ENCODE measurements at regions not wholly inside any gene's neighbourhood (a gene's known extent, or its start where the extent isn't known, plus 50 kb on each side); places are given as distances from the start of the nearest gene placed in this dataset.

GRCh38 chr7:109930049-109930448, 1160.9 kb upstream of the LRRN3 start:
- no peak for DNase-seq (ENCODE audit: low spot score)

DNA sequence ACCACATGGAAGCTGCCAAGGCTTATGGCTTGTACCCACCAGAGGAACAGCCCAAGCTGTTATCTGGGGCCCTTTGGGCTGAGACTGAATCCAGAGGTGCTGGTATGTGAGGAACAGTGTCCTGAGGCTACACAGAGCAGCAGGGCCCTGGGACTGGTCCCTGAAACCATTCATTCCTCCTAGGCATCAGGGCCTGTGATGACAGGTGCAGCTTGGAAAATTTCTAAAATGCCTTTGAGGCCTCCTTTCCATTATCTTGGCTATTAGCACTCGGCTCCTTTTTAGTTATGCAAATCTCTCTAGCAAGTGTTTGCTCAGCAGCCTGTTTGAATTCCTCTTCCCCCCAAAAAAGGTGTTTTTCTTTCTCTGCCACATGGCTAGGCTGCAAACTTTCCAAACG, 1151.7 kb upstream of the LRRN3 start:
- no peak for DNase-seq (ENCODE audit: low spot score)

DNA sequence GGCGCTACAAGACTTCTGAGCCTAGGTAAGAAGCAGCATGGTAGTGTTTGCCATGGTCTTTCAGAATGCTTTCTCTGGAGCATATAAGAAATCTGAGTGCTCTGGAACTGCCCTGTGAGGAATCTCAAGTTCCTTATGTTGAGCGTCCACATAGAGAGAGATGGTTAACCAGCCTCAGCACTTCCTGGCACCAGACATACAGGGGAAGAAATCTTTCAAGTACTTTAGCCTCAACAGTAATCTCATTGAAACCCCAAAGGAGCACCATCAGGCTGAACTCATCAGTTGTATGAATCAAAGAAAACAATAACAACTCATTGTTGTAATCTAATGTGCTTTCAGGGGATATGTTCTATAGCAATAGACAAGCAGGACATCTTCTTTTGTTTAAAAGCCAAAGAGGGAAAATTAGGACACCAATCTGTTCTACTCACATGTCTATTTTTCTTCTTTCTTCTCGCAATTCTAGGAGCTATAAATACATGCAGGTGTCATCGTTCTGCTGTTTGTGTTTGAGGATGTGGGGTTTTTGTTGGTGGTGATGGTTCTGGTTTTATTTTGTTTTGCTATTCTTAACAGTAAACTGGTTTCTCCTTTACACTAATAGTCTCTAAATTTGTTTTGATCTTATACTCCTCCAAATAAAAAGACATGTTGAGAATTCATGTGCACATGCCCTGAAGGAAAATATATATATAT, 1145.0 kb upstream of the LRRN3 start:
- no peak for DNase-seq (ENCODE audit: low spot score)

- no peak for DNase-seq (ENCODE audit: low spot score)
Observed at GRCh38 chr7:109950256-109950655, 1140.7 kb upstream of the LRRN3 start.

DNA sequence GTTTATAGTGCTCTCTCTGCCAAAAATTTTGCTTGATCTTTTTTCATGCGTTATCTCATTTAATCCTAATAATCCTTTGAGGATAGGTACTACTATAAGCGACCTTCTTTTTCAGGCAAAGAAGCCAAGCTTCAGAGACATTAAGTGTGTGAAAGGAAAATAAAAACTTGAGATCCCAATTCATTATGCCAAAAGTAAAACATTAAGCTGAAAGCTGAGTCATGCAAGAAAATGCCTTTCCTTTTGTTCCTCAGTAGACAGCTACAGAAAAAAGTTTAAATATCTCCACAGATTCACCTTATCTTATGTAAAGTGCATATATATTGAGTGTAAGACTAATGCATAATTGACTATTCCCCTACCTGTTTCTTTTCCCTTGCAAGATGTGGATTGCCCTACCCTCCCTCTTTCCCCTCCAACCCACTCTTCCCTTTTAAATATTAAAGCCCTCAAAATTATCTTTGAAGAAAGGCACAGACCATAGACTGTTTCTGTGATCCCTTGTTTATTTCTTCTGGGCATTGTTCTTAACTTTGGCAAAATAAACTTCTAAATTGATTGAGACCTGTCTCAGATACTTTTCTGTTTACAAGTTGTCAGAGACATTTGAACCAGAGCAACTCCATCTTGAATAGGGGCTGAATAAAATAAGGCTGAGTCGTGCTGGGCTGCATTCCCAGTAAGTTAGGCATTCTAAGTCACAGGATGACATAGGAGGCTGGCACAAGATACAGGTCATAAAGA, 1139.9 kb upstream of the LRRN3 start:
- DNase-seq (ENCODE audit: low spot score): no peak

GRCh38 chr7:109951565-109951928, 1139.4 kb upstream of the LRRN3 start:
- no peak for DNase-seq (ENCODE audit: low spot score)

GRCh38 chr7:109955986-109956385, 1134.9 kb upstream of the LRRN3 start:
- no peak for DNase-seq (ENCODE audit: low spot score)

DNA sequence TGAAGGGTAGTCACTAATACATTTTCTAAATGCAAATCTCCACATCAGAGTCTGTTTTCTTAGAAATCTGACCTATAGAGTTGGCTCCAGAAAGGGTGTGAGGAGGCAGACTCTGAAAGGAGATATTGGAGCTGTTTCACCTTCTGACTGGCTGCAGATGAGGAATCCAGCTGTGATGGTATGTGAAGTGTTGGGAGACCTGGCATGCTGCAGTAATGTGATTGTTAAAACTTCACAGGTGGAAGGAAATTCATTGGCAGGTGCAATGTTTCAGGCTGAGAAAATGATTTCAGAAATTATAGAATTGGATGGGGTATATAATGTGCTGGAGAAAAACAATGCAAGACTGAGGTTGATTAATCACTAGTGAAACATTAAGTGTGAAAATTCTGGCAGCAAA, 1134.0 kb upstream of the LRRN3 start:
- no peak for DNase-seq (ENCODE audit: low spot score)

GRCh38 chr7:109963741-109964140, 1127.2 kb upstream of the LRRN3 start:
- DNase-seq (ENCODE audit: low spot score): no peak

- no peak for DNase-seq (ENCODE audit: low spot score)
Observed at GRCh38 chr7:109964780-109965179, 1126.1 kb upstream of the LRRN3 start.

DNA sequence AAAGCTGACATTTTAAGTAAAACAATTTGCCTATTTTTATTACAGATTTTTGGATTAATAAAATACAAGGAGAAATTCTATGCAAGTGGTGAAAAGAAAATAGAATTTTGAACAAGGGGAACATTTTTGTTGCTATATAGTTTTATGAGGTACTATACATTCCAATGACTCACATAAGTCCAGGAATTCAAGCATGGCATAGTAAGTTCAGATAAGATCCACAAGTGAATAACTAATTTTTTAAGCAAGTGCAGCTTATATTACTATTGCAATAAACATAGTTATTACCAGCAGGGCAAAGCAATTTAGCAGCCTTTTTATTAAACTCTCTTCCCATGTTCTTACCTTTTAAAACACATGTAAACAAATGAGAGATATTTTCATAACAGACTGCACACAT, 1123.5 kb upstream of the LRRN3 start:
- no peak for DNase-seq (ENCODE audit: low spot score)

GRCh38 chr7:109983618-109984017, 1107.3 kb upstream of the LRRN3 start:
- DNase-seq (ENCODE audit: low spot score): no peak

DNA sequence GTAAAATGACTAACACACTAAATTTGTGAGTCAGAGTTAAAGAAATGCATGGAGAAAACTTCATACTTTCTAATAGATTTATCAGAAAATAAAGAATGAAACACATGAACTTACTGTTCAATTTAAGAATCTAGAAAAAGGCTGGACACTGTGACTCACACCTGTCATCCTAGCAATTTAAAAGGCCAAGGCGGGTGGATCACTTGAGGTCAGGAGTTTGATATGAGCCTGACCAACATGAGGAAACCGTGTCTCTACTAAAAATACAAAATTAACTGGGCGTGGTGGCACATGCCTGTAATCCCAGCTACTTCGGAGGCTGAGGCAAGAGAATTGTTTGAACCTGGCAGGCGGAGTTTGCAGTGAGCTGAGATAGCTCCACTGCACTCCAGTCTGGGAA, 1106.2 kb upstream of the LRRN3 start:
- DNase-seq (ENCODE audit: low spot score): no peak

DNA sequence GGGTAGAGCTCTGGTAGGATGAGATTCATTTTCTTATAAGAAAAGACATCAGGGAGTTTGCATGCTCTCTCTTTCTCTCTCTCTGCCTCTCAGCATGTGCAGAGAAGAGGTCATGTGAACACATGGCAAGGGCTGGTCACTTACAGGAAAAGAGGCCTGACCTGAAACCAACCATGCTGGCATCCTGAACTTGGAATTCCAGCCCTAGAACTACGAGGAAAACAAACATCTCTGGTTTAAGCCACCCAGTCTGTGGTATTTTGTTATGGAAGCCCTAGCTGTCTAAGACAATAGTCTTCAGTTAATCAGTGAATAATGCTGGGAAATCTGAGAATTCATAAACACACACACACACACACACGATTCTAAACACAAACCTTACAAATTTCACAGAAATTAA, 1104.2 kb upstream of the LRRN3 start:
- no peak for DNase-seq (ENCODE audit: low spot score)

DNA sequence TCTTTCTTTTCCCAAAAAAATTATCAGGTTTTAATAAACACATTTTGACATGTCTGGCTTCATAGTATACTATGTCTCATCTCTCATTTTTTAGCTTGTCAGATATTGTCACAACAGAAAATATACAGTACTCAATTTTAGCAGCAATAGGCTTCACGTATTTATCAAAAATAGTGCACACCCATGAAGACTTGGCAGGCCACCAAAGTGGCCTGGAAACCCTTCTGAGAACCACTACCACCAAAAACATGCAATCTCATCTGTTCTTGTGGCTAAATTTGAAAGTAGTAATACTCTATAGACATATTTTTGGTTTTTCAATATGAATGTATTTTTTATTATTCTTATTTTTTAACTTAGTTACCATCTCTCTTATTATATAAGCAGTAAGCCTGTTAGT, 1094.5 kb upstream of the LRRN3 start:
- DNase-seq (ENCODE audit: low spot score): no peak

DNA sequence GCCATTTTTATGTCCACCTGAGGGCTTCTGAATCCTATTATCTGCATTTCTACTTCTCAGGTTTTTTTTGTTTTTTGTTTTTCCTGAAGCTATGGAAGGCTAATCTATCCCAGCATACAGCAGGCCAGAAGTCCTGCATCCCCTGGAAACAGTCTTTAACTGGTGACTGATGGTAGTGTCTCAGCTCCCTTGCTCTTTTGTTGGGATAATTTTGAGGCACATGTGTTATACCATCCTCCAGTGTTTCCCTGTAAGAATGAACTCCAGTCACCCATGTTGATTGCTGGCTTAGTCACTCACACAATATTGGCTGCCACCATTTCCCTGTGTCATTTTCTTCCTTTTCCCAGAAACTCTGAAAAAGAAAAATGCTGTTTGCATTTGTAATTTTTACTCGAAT, 1094.0 kb upstream of the LRRN3 start:
- no peak for DNase-seq (ENCODE audit: low spot score)

DNA sequence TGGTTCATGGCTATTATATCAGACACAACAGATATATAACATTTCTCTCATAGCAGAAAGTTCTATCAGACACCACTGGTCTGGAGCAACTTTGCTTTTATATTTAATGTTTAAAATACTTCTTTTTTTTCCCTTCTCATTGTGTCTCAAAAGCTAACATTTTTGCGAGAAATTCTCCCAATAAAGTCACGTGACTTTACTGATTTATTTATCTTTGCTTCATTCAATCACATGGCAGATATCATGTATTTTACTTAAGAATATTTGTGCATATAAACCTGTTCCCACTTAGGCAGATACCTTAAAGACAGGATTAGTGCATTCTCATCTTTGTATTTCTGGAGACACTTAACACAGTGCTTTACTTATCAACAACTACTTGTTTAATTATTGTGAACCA, 1093.1 kb upstream of the LRRN3 start:
- no peak for DNase-seq (ENCODE audit: low spot score)

GRCh38 chr7:110001254-110001938, 1089.5 kb upstream of the LRRN3 start:
- DNase-seq (ENCODE audit: low spot score): no peak

DNA sequence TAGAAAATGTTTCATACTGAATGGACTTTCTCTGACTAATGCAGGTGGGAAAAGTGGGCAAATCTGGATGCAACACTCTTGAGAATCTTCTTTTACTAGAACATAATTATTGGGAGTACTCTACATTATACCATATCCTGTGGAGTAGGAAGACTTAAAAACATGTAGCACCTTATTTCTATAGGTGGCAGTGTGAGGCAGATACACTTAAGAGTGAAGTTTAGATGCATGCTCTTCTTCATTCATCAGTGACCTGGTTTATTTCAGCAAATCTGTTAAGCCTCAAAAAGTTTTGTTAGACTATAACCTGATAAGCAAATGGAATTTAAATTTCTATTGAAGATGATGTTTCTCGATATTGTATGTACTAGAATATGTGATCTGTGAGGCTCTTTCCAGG, 1087.1 kb upstream of the LRRN3 start:
- no peak for DNase-seq (ENCODE audit: low spot score)

- no peak for DNase-seq (ENCODE audit: low spot score)
Observed at GRCh38 chr7:110007320-110008063, 1083.4 kb upstream of the LRRN3 start.

DNA sequence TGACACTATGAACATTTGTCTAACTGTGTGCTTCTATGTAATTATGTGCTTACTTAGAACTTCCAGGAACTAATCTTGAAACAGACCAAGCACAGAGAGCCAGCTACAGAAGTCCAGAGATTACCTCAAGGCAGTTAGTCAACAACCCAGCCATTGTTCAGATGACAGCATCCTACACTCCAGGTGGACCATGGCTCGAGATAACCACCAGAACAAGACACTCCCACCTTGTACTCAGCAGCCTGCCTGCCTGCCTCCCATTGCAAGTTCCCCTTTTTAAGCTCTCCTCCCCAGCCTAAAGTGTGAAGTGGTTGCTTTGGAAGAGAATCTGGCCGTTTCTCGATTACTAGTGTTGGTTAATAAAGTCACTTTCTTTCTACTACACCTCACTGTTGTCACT, 1080.6 kb upstream of the LRRN3 start:
- DNase-seq (ENCODE audit: low spot score): no peak

DNA sequence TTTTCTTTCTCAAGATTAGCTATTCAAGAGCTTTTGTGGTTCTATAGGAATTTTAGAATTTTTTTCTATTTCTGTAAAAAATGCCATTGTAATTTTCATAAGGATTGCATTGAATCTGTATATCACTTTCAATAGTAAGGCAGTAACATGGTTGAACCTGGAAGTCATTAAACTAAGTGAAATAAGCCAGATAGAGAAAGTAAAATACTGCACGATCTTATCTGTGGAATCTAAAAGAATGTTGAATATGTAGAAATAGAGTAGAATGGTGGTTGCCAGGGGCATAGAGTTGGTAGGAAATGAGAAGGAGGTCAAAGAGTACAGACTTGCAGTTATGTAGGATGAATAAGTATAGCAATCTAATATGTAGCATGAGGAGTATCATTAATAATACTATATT, 1073.5 kb upstream of the LRRN3 start:
- no peak for DNase-seq (ENCODE audit: low spot score)

All from mucosa of gallbladder (tissue), 1 donor.